Effector memory CD4-positive, alpha-beta T cell (primary cell): ENCODE measurements at regions not wholly inside any gene's neighbourhood (a gene's known extent, or its start where the extent isn't known, plus 50 kb on each side); places are given as distances from the start of the nearest gene placed in this dataset.

Experiments
- DNase-seq, 3 donors: peaks; one replicate each; pipeline ENCODE4 v3.0.0-alpha.2; 2020
- H3K27ac ChIP-seq: 2 replicates; pipeline ENCODE4 v1.7.0; 2013; ENCODE audit warnings: mild to moderate bottlenecking, low read length, moderate library complexity; ENCODE audit not compliant: insufficient read depth, poor library complexity, severe bottlenecking
- H3K27me3 ChIP-seq: replicated peaks from 2 replicates; pipeline ENCODE4 v1.7.0; 2013; ENCODE audit warnings: mild to moderate bottlenecking, low read length; ENCODE audit not compliant: insufficient read depth, control insufficient read depth, poor library complexity, severe bottlenecking
- H3K36me3 ChIP-seq: 2 replicates; pipeline ENCODE4 v1.7.0; 2013; ENCODE audit warnings: mild to moderate bottlenecking, low read length, moderate library complexity; ENCODE audit not compliant: control insufficient read depth, insufficient read depth
- H3K4me1 ChIP-seq: 2 replicates; pipeline ENCODE4 v1.7.0; 2013; ENCODE audit warnings: low read length, mild to moderate bottlenecking; ENCODE audit not compliant: control insufficient read depth, insufficient read depth, poor library complexity, severe bottlenecking
- H3K4me3 ChIP-seq: 2 replicates; pipeline ENCODE4 v1.7.0; 2013; ENCODE audit warnings: low read length, low read depth, mild to moderate bottlenecking; ENCODE audit not compliant: insufficient read depth, poor library complexity, severe bottlenecking
- H3K9me3 ChIP-seq: 2 replicates; pipeline ENCODE4 v1.7.0; 2013; ENCODE audit warnings: mild to moderate bottlenecking, low read length, moderate library complexity; ENCODE audit not compliant: control insufficient read depth

GRCh38 chr20:56808117-56808725 lies 179.1 kb downstream of the TFAP2C start:
- Histone ChIP-seq H3K27me3 (no peaks in the 10 kb centered on the region), H3K27ac (no peak overlapping the region), H3K4me3 (no peak overlapping the region), H3K9me3 (no peaks in the 10 kb centered on the region), H3K4me1 (no peaks in the 10 kb centered on the region), H3K36me3 (no peaks in the 10 kb centered on the region)
- no peak for DNase-seq

GRCh38 chr20:56808732-56809131 lies 179.6 kb downstream of the TFAP2C start:
- H3K27me3 ChIP-seq: no peaks in the 10 kb centered on the region
- no peaks in the 10 kb centered on the region for H3K36me3 ChIP-seq
- no peak overlapping the region for H3K27ac ChIP-seq
- DNase-seq: no peak
- H3K4me1 ChIP-seq: no peaks in the 10 kb centered on the region
- H3K4me3 ChIP-seq: no peak overlapping the region
- no peaks in the 10 kb centered on the region for H3K9me3 ChIP-seq

DNA sequence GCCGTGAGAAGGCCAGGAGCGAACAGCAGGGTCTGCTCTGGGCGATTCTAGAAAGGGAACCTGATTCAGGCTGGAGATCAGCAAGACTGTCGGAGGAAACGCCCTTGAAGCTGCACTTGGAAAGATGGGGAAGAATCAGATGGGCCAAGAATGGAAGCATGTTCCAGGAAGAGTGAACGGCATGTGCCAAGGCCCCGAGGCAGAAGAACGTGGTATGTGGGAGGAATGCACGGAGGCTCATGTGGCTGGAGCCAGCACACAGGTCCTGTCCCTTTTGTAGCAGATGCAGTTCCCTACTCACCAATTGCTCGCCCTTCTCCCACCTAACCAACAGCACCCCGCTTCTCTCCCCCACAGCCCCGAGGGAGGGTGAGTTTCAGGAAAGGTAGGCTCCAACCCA lies 180.6 kb downstream of the TFAP2C start:
- Histone ChIP-seq H3K4me3 (no peak overlapping the region), H3K36me3 (no peaks in the 10 kb centered on the region), H3K27me3 (no peaks in the 10 kb centered on the region), H3K27ac (no peak overlapping the region), H3K9me3 (no peaks in the 10 kb centered on the region), H3K4me1 (no peaks in the 10 kb centered on the region)
- DNase-seq: no peak

GRCh38 chr20:56810141-56810540 lies 181.0 kb downstream of the TFAP2C start:
- no peaks in the 10 kb centered on the region for H3K4me1 ChIP-seq
- DNase-seq: no peak
- H3K36me3 ChIP-seq: no peaks in the 10 kb centered on the region
- H3K9me3 ChIP-seq: no peaks in the 10 kb centered on the region
- no peak overlapping the region for H3K4me3 ChIP-seq
- H3K27me3 ChIP-seq: no peaks in the 10 kb centered on the region
- H3K27ac ChIP-seq: no peak overlapping the region

DNA sequence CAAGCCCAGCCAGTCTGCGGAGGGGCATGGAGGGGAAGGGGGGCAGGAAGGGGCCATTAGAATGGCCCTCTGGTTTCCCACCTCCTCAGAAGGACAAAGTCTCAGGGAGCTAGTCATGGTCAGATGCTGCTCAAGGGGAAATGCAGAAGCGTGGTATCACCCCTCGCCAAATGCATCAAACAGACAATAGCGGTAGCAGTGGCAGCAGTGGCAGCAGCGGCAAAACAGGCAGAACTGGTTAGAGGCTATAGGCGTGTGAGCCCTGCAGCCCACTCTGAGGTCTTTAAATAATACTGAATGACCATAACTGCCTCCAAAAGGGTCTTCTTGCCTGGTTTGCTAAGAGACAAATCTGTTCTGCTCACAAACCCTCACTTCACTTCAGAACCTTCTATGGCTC lies 186.7 kb downstream of the TFAP2C start:
- Histone ChIP-seq H3K36me3 (no peaks in the 10 kb centered on the region), H3K4me3 (no peak overlapping the region), H3K9me3 (no peaks in the 10 kb centered on the region), H3K4me1 (no peaks in the 10 kb centered on the region), H3K27me3 (no peaks in the 10 kb centered on the region), H3K27ac (no peak overlapping the region)
- DNase-seq: no peak

- Histone ChIP-seq H3K27me3 (no peaks in the 10 kb centered on the region), H3K4me3 (no peak overlapping the region), H3K36me3 (no peaks in the 10 kb centered on the region), H3K4me1 (no peaks in the 10 kb centered on the region), H3K27ac (no peak overlapping the region), H3K9me3 (no peaks in the 10 kb centered on the region)
- no peak for DNase-seq
Measured at GRCh38 chr20:56816349-56816748, 187.2 kb downstream of the TFAP2C start.

DNA sequence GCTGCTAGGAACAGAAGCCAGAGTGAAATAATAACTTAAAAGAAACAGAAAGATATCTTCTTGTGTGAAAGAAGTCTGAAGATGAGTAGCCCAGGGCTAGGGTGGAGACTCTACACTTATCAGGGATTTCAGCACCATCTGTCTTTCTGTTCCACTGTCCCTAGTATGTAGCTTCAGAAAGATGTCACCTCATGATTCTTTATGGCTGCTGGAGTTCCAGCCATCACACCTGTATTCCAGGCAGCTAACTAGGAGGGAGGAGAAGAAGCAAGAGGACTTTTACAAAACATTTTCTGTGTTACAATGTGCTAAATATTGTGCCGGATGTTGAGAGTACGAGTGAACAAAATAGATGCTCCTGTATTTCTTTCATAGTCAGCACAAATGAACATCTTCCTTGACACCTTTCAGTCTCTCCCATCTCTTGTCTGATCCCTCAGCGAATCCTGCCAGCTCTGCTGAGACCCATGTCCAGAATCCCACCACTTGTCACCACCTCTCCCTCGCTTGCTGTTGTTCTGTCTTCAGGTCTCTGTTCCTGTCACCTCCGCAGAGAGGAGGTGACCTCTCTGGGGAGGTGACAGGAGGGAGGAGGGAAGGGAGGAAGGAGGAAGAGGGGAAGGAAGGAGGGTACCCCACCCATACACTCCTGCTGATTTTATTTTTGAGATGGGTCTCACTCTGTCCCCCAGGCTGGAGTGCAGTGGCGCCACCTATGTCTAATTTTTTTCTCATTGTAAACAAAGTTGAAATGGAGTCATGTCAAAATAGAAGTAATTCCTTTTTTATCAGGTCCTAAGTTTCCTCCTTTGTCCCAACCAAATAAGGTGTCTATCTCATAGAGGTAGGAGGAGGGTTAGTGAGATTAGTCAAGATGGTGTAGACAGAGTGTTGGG lies 188.9 kb downstream of the TFAP2C start:
- Histone ChIP-seq H3K4me3 (no peak overlapping the region), H3K36me3 (no peaks in the 10 kb centered on the region), H3K27me3 (no peaks in the 10 kb centered on the region), H3K9me3 (no peaks in the 10 kb centered on the region), H3K4me1 (no peaks in the 10 kb centered on the region), H3K27ac (no peak overlapping the region)
- no peak for DNase-seq

DNA sequence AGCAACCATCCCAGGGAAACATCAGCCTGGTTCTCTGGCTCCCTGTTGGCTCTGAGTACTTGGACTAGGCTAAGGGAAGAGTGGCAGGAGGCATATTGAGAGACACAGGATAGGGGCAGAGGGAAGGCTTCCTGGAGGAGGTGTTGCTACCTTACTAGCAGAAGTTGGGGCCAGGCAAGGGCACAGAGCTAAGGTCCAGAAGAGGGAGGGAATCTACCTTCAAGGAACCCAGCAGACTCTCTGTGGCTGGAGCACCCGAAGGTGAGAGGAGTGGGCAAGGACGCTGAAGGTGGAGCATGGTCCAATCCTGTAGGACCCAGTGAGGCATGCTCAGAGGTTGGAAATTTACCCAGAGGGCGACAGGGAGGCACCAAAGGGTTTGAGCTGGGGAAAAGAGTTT lies 191.9 kb downstream of the TFAP2C start:
- H3K27me3 ChIP-seq: no peaks in the 10 kb centered on the region

DNA sequence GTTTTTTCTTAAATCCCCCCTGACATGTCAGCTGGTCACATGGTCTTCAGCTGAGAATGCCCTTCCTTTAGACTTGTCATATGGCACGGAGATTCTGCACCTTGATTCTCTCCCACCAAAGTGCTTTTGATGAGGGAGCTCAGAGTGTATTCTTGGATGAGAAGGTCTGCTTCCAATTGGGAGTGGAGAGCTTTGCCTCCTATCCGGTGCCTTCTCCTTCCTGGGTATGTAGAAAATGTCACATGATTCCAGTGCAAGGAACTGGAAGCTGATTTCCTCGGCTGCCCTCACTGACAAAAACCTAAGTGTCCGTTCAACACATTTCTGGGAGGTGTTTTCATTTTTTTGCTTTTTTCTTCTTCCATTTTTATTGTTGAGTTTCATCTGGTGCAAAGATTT lies 197.2 kb downstream of the TFAP2C start:
- Histone ChIP-seq H3K36me3 (no peaks in the 10 kb centered on the region), H3K27ac (no peak overlapping the region), H3K4me3 (no peak overlapping the region), H3K9me3 (no peaks in the 10 kb centered on the region), H3K27me3 (no peaks in the 10 kb centered on the region), H3K4me1 (no peaks in the 10 kb centered on the region)
- no peak for DNase-seq

More for the DNA sequence above, 191.9 kb downstream of the TFAP2C start:
- Histone ChIP-seq H3K4me1 (no peaks in the 10 kb centered on the region), H3K36me3 (no peaks in the 10 kb centered on the region), H3K9me3 (no peaks in the 10 kb centered on the region), H3K4me3 (no peak overlapping the region), H3K27ac (no peak overlapping the region)
- no peak for DNase-seq
